ENCODE measurements at regions not wholly inside any gene's neighbourhood (a gene's known extent, or its start where the extent isn't known, plus 50 kb on each side); places are given as distances from the start of the nearest gene placed in this dataset.

- CTCF ChIA-PET = interaction anchor here (1.4 to 7.4 kb wide), 9 partner anchors 11 to 123 kb away, joined by 4 to 45 read pairs (median 8); no protein-coding TSS in a partner anchor
- POLR2A ChIA-PET = interaction anchor here (0.7 to 6.6 kb wide), 6 partner anchors 8 to 124 kb away, joined by 4 to 47 read pairs (median 14); no protein-coding TSS in a partner anchor
- H3K9me3 Mint-ChIP-seq = no peaks in the 10 kb centered on the region
- DNase-seq = peak; percentile 72
- peak overlapping the region; percentile 91 for H3K4me3 Mint-ChIP-seq
- peaks cover 67% of the 10 kb centered on the region for H3K36me3 Mint-ChIP-seq
- H3K27ac Mint-ChIP-seq = peak overlapping the region; percentile 100
- intact Hi-C loops (cut with micrococcal nuclease) = loop anchor here (5.0 to 10.0 kb wide), 3 partner anchors 37 to 718 kb away; partner anchors contain the start of genes MFSD11 and SRSF2
- H3K4me1 Mint-ChIP-seq (ENCODE audit: low read depth) = peaks cover 36% of the 10 kb centered on the region
- H3K27me3 Mint-ChIP-seq = no peaks in the 10 kb centered on the region
Observed at GRCh38 chr17:77455111-77455890, 314.5 kb downstream of the SEC14L1 start.

DNA sequence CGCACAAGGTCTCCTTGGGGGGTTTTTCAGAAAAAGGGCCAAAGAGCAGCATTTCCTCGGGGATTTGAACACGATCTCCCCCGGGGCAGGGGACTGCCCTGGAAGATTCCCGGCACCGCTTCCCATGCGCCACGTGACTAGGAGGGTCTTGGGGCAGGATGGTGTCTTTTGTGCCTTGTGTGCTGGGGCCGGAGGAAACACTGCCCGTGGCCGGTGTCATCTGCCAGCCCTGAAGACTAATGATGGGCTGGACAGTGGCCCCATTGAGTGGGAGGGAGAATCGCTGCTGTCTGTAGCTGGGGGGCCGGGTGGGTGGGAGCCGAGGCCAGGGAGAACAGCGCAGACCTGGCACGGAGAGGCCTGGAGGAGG, 315.1 kb downstream of the SEC14L1 start:
- intact Hi-C loops (cut with micrococcal nuclease) = loop anchor here (2.0 to 10.0 kb wide), 4 partner anchors 36 to 719 kb away; partner anchors contain the start of genes MFSD11 and SRSF2
- CTCF ChIA-PET = interaction anchor here (1.0 to 1.4 kb wide), 2 partner anchors 18 to 26 kb away, joined by 3 to 7 read pairs; no protein-coding TSS in a partner anchor
- peaks cover 64% of the 10 kb centered on the region for H3K36me3 Mint-ChIP-seq
- H3K4me3 Mint-ChIP-seq = peak overlapping the region; percentile 91
- POLR2A ChIA-PET = no interaction called here
- peaks cover 41% of the 10 kb centered on the region for H3K4me1 Mint-ChIP-seq (ENCODE audit: low read depth)
- H3K9me3 Mint-ChIP-seq = no peaks in the 10 kb centered on the region
- no peaks in the 10 kb centered on the region for H3K27me3 Mint-ChIP-seq
- peak; percentile 17 for DNase-seq
- peak overlapping the region; percentile 100 for H3K27ac Mint-ChIP-seq

- ChIA-PET POLR2A (interaction anchor here (0.9 to 7.3 kb wide), 5 partner anchors 11 to 27 kb away, joined by 3 to 114 read pairs (median 5); no protein-coding TSS in a partner anchor), CTCF (interaction anchor here (0.8 to 4.3 kb wide), 5 partner anchors 12 to 56 kb away, joined by 3 to 29 read pairs (median 3); no protein-coding TSS in a partner anchor)
- Mint-ChIP-seq H3K27ac (peak overlapping the region; percentile 100), H3K27me3 (no peaks in the 10 kb centered on the region), H3K9me3 (no peaks in the 10 kb centered on the region), H3K4me3 (peak overlapping the region; percentile 91), H3K36me3 (peaks cover 66% of the 10 kb centered on the region), H3K4me1 (ENCODE audit: low read depth) (peaks cover 45% of the 10 kb centered on the region)
- intact Hi-C loops (cut with micrococcal nuclease) = loop anchor here (2.0 to 10.0 kb wide), 4 partner anchors 36 to 719 kb away; partner anchors contain the start of genes MFSD11 and SRSF2
- DNase-seq = peak; percentile 47
Observed at GRCh38 chr17:77456271-77456950, 315.6 kb downstream of the SEC14L1 start.

GRCh38 chr17:77456951-77457548, 316.3 kb downstream of the SEC14L1 start:
- DNase-seq = peak; percentile 65
- no peaks in the 10 kb centered on the region for H3K9me3 Mint-ChIP-seq
- ChIA-PET POLR2A (interaction anchor here (0.6 to 7.3 kb wide), 6 partner anchors 12 to 38 kb away, joined by 3 to 114 read pairs (median 4); no protein-coding TSS in a partner anchor), CTCF (interaction anchor here (0.8 to 4.3 kb wide), 5 partner anchors 12 to 57 kb away, joined by 3 to 29 read pairs (median 3); no protein-coding TSS in a partner anchor)
- intact Hi-C loops (cut with micrococcal nuclease) = loop anchor here (2.0 to 10.0 kb wide), 4 partner anchors 35 to 720 kb away; partner anchors contain the start of genes MFSD11 and SRSF2
- peaks cover 51% of the 10 kb centered on the region for H3K4me1 Mint-ChIP-seq (ENCODE audit: low read depth)
- H3K36me3 Mint-ChIP-seq = peaks cover 65% of the 10 kb centered on the region
- H3K4me3 Mint-ChIP-seq = peak overlapping the region; percentile 91
- peak overlapping the region; percentile 100 for H3K27ac Mint-ChIP-seq
- no peaks in the 10 kb centered on the region for H3K27me3 Mint-ChIP-seq

- H3K36me3 Mint-ChIP-seq = peaks cover 59% of the 10 kb centered on the region
- H3K4me1 Mint-ChIP-seq (ENCODE audit: low read depth) = peaks cover 57% of the 10 kb centered on the region
- ChIA-PET POLR2A (interaction anchor here (0.6 to 7.3 kb wide), 10 partner anchors 12 to 501 kb away, joined by 3 to 114 read pairs (median 4); partner anchors contain the start of gene TNRC6C), CTCF (interaction anchor here (1.0 to 4.3 kb wide), 9 partner anchors 13 to 58 kb away, joined by 3 to 29 read pairs (median 7); no protein-coding TSS in a partner anchor)
- H3K9me3 Mint-ChIP-seq = no peaks in the 10 kb centered on the region
- H3K27me3 Mint-ChIP-seq = no peaks in the 10 kb centered on the region
- H3K27ac Mint-ChIP-seq = peak overlapping the region; percentile 100
- intact Hi-C loops (cut with micrococcal nuclease) = loop anchor here (2.0 to 10.0 kb wide), 4 partner anchors 35 to 720 kb away; partner anchors contain the start of genes MFSD11 and SRSF2
- peak overlapping the region; percentile 91 for H3K4me3 Mint-ChIP-seq
- peak; percentile 48 for DNase-seq
Observed at GRCh38 chr17:77457572-77458201, 316.9 kb downstream of the SEC14L1 start.

DNA sequence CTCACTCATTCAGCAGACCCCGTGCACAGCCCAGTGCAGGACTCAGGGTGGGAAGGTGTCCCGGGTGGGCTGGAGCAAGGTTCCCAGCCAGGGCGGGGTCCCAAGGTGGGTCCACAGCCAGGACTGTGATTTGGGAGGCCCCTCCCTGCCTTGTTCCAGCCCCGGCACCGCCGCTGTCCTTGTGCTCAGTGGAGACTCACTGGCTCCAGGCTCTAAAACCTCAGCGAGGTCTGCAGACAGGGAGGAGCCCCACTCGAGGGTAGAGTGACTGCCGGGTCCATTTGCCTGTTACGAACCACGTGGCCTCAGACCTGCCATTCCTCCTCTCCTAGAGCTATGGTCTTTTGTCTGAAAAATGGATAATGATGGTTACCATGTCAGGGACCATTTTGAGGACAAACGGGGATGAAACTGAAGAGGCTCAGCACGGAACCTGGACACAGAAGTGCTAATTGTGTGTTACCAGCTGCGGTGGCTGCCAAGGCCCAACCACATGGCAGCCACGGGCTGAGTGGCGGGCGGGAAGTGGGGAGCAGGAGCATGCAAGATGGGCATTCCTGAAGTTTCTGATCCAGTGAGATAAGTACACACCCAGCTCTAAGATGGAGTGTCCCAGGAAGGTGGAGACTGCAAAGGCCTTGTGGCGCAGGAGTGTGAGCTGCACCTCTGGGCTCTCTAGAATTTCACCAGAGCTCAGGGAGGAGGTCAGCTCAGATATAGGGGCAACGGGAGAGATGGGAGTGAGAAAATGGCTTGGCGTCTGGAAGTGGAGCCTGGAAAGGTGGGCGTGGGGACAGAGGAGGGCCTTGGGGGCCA, 317.6 kb downstream of the SEC14L1 start:
- ChIA-PET CTCF (interaction anchor here (1.0 to 4.3 kb wide), 8 partner anchors 13 to 58 kb away, joined by 5 to 29 read pairs (median 8); no protein-coding TSS in a partner anchor), POLR2A (interaction anchor here (1.0 to 7.3 kb wide), 9 partner anchors 8 to 500 kb away, joined by 4 to 114 read pairs (median 7); partner anchors contain the start of gene TNRC6C)
- Mint-ChIP-seq H3K27me3 (no peaks in the 10 kb centered on the region), H3K36me3 (peaks cover 62% of the 10 kb centered on the region), H3K27ac (peak overlapping the region; percentile 100), H3K9me3 (no peaks in the 10 kb centered on the region), H3K4me3 (peak overlapping the region; percentile 91), H3K4me1 (ENCODE audit: low read depth) (peaks cover 64% of the 10 kb centered on the region)
- peak; percentile 70 for DNase-seq
- intact Hi-C loops (cut with micrococcal nuclease) = loop anchor here (5.0 to 10.0 kb wide), 3 partner anchors 34 to 721 kb away; partner anchors contain the start of genes MFSD11 and SRSF2

DNA sequence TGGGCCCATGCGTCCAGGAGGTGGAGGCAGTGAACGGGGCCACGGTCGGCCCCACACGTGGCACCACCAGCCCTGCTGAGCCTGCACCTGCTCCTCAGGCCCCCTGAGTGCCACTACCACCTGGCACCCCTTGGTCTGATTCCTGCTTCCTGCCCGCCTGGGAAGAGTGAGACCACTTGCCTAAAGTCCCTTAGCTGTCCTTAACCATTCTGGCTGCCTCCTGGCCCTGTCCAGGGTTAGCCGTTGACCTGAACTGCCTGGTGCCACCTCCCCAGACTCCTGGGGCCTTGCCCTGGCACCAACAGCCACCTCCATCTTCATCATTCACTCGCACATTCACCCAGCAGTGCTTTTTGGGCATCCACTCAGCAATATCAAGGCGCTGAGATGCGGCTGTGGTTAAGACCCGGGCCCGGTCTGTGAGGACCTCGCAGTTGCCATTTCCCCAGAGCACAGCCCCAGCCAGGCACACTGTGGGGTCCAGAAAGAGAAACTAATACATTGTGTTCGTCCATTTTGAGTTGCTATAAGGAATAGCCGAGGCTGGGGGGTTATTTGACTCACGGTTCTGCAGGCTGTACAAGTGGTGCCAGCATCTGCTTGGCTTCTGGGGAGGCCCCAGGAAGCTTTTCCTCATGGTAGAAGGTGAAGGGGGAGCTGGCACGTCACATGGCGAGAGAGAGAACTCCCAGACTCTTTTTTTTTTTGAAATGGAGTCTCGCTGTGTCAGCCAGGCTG, 318.4 kb downstream of the SEC14L1 start:
- Mint-ChIP-seq H3K4me1 (ENCODE audit: low read depth) (peaks cover 68% of the 10 kb centered on the region), H3K27ac (peak overlapping the region; percentile 100), H3K27me3 (no peaks in the 10 kb centered on the region), H3K4me3 (peak overlapping the region; percentile 91), H3K9me3 (no peaks in the 10 kb centered on the region), H3K36me3 (peaks cover 57% of the 10 kb centered on the region)
- intact Hi-C loops (cut with micrococcal nuclease) = loop anchor here (5.0 to 10.0 kb wide), 3 partner anchors 33 to 722 kb away; partner anchors contain the start of genes MFSD11 and SRSF2
- DNase-seq = peak; percentile 57
- ChIA-PET POLR2A (interaction anchor here (0.5 to 7.3 kb wide), 16 partner anchors 8 to 607 kb away, joined by 3 to 114 read pairs (median 6); partner anchors contain the start of gene TNRC6C), CTCF (interaction anchor here (0.6 to 4.3 kb wide), 13 partner anchors 14 to 1075 kb away, joined by 4 to 29 read pairs (median 7); no protein-coding TSS in a partner anchor)

DNA sequence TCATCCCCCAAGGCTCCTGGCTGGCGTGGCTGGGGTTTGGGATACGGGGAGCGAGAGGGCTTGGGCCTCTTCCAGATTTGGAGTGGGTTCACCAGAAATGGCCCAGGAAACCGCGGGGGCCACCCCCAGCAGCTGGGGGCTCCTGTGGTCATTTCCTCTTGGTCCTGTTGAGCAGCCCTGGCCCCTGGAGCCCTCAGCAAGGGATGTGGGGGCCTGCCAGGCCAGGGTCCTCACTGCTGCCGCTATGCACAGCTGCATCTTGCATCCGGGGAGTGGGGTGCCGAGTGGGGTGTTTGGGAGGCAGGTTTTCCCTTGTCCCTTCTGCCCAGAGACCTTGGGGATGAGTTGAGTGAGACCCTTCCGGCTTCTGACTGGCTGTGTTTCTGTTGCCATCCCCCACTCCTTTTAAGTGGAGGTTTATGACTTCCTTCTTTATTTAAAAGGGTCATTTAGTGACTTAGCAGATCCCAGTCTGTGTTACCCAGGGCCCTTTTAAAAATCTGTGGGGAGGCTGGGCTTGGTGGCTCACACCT, 319.8 kb downstream of the SEC14L1 start:
- peaks cover 52% of the 10 kb centered on the region for H3K36me3 Mint-ChIP-seq
- POLR2A ChIA-PET = interaction anchor here (0.7 to 7.3 kb wide), 12 partner anchors 10 to 114 kb away, joined by 3 to 114 read pairs (median 8); no protein-coding TSS in a partner anchor
- no peaks in the 10 kb centered on the region for H3K27me3 Mint-ChIP-seq

More for the DNA sequence above, 319.8 kb downstream of the SEC14L1 start:
- Mint-ChIP-seq H3K4me1 (ENCODE audit: low read depth) (peaks cover 75% of the 10 kb centered on the region), H3K9me3 (no peaks in the 10 kb centered on the region), H3K4me3 (peak overlapping the region; percentile 91), H3K27ac (peak overlapping the region; percentile 100)
- CTCF ChIA-PET = interaction anchor here (1.0 to 4.3 kb wide), 6 partner anchors 10 to 60 kb away, joined by 4 to 29 read pairs (median 8); no protein-coding TSS in a partner anchor
- no peak for DNase-seq
- intact Hi-C loops (cut with micrococcal nuclease) = loop anchor here (1.0 kb wide), 3 partner anchors 8 to 19 kb away; no protein-coding TSS in a partner anchor
